Inferior parietal cortex (tissue), 1 donor: ENCODE measurements at regions not wholly inside any gene's neighbourhood (a gene's known extent, or its start where the extent isn't known, plus 50 kb on each side); places are given as distances from the start of the nearest gene placed in this dataset.
"Not testable (repeated sequence)": the region's sequence is repeated elsewhere in the genome, so short reads cannot be mapped to it uniquely, and the experiment has no call there.

ENCODE experiments used
- DNase-seq: peaks from one replicate; pipeline ENCODE4 v3.0.0-alpha.2; 2016; ENCODE audit errors: extremely low spot score

DNA sequence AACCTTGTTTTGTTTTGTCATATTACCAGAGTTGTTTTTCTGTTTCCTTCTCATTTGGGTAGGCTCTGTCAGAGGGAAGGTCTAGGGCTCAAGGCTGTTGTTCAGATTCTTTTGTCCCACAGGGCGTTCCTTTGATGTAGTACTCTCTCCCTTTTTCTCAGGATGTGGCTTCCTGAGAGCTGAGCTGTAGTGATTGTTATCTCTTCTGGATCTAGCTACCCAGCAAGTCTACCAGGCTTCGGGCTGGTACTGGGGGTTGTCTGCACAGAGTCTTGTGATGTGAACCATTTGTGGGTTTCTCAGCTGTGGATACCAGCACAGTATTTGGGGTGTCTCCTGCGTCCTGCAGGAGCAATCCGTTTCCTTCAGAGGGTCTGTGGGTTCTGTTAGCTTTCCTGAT, 74.2 kb upstream of the GNG12 start:
- not testable (repeated sequence) for DNase-seq

DNA sequence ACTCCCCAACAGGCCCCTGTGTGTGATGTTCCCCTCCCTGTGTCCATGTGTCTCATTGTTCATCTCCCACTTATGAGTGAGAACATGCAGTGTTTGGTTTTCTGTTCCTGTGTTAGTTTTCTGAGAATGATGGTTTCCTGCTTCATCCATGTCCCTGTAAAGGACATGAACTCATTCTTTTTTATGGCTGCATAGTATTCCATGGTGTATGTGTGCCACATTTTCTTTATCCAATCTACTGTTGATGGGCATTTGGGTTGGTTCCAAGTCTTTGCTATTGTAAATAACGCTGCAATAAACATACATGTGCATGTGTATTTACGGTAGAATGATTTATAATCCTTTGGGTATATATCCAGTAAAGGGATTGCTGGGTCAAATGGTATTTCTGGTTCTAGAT, 72.7 kb upstream of the GNG12 start:
- DNase-seq: not testable (repeated sequence)

DNA sequence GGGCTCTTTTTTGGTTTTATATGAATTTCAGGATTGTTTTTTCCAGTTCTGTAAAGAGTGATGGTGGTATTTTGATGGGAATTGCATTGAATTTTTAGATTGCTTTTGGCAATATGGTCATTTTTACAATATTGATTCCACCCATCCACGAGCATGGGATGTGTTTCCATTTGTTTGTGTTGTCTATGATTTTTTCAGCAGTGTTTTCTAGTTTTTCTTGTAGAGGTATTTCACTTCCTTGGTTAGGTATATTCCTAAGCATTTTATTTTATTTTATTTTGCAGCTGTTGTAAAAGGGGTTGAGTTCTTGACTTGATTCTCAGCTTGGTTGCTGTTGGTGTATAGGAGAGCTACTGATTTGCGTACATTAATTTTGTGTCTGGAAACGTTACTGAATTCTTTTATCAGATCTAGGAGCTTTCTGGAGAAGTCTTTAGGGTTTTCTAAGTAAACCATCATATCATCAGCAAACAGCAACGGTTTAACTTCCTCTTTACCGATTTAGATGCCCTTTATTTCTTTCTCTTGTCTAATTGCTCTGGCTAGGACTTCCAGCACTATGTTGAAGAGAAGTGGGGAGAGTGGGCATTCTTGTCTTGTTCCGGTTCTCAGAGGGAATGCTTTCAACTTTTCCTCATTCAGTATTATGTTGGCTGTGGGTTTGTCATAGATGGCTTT, 69.4 kb upstream of the GNG12 start:
- not testable (repeated sequence) for DNase-seq

DNA sequence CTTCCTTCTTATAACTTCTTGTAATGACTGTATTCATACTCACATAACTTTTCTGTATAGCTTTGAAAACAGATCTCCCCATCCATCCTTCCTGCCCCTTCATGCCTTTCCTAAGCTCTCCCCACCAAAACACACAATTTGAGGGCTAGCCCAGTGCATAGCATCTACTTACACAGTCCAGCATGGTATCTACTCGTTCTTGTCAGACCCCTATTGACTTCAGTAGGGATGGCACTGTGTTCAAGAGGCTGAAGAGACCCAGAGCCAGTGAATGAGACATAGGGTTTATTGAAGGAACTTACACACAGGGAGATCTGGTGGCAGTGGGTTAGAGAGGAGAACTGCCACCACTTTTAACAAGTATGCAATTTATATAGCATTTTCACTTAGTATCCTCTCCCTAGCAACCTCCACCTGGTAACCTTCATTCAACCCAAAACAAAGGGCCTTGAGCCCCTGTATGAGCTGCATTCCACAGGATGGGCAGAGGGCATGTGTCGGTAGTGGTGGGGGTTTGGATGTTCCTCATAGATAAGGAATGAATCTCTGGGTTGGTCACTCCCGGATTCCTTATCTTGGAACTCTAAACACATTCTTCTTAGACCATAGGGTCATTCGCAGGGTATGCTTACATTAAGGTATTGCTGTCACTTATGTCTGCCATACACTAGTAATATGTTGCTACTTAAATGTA, 64.9 kb upstream of the GNG12 start:
- DNase-seq: no peak

DNA sequence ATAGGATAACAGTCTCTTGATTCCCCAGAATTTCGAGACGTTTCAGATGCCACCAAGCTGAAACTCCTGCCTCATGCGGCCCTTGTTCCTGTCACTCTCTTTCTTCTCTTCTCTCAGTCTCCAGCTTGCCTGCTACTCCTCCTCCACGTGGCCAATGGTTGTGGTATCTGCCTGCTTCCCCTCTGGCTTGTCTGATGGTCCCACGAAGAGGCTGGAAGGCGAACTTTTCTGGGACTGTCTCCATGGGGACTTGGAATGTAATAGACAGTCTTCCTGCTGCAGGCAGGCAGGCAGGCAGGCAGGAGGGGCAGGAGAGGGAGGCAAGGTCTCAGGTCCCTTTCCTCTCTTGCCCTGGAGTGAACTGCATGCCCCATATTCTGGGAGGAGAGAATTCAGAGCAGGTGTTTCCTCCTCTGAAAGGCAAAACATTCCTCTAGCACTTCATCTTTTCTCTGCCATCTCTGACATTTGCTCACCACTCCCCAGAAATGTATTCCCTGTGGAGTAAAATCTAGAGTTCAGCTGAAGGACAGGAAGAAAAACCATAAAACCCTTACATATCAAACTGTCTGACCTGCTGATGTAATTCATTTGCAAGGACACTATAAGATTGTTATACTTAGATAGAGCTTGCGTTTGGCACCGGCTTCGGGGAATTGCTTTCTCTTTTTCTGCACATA, 64.1 kb upstream of the GNG12 start:
- DNase-seq: no peak

DNA sequence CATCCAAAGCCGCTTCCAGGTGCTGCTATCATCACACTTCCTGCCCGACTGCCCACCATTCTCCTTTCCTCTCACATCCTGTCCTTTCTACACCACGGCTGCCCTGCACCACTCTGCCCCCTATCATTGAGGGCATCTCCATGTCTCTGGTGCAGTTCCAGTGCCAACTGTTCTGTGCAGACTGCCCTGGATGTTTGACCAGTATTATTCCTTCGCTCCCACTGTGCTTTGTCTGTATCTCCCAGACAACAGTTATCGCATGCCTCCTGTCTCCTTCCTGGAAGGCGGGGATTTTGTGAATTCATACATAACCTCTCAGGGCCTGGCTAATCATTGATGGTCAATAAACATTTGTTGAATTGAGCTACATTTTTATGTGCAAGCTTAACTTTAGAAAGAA, 63.6 kb upstream of the GNG12 start:
- no peak for DNase-seq

DNA sequence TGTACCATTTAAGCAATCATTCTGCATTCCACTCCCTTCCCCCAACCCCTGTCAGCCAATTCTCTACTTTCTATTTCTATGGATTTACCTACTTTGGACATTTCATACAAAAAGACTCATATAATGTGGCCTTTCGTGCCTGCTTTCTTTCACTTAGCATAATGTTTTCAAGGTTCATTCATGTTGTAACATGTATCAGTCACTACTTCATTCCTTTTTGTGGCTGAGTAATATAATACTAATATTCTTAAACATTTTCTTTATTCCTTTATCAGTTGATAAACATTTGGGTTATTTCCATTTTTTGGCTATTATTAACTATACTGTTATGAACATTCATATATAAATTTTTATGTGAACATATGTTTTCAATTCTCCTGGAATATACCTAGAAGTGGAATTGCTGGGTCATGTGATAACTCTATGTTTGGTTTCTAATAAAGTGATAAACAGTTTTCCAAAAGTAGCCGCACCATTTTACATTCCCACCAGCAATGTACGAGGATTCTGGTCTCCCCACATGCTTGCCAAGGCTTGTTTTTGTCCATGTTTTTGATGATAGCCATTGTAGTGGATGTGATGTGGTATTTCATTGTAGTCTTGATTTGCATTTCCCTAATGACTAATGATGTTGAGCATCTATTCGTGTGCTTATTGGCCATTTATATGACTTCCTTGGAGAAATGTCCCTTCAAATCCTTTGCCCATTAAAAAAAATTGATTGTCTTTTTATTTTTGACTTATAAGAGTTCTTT, 61.9 kb upstream of the GNG12 start:
- no peak for DNase-seq

DNA sequence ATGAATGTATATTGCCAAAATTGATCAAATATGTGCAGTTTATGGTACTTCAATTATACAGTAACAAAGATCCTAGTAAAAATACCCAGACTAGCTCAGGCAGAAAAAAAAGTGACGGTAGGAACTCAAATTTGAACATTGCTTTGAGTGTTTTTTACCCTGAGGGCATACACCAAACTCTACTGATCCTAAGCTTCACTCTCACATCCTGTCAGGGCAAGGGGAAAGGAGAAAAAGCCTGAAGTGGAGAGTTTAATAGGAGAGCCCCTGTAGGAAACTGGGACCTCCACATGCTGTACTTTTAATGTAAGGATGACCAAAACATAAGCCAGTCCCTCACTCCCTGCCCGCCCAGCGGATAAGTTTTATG, 59.8 kb upstream of the GNG12 start:
- no peak for DNase-seq

DNA sequence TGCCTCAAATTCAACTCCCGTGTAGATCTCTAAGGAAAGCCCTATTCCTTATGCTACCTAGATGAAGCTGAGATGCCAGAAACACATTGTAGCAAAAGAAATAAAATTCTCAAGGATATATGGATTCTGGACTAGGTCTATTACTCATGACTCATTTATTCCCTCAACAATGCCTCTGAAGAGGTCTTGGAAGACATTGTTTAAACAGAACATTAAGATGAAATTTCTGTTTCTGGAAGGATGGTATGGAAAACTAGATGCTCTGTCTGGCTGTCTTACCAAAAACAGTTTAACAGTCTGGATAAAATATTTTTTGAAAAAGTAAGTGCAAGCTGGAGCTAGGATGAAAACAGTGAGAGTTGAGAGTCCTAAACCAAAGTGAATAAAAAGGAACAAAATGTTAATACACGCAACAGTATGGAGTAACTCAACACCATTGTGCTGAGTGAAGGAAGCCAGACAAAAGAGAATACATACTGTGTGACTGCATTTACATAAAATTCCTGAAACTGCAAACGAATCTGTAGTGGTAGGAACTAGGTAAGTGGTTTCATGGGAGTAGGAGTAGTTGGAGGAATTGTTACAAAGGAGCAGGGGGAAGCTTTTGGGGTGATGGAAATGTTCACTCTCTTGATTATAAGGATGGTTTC, 59.3 kb upstream of the GNG12 start:
- DNase-seq: no peak

DNA sequence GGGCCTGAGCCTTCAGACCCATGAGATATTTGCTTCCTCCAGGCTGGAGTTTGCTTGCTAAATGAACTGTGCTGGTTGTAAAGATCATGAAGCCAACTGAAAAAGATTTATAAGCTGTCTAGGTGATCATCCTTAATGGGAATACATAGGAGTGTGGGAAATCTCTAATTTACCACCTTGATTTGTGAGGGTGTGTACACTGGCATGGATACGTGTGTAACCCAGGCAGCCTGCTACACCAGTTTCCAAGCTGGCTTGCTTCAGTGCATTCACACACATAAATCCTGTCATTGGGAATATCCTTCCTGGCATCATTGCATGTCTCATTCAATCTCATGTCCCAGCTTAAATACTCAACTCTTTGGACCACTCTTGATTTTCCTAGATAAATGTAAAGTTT, 57.6 kb upstream of the GNG12 start:
- DNase-seq: no peak

DNA sequence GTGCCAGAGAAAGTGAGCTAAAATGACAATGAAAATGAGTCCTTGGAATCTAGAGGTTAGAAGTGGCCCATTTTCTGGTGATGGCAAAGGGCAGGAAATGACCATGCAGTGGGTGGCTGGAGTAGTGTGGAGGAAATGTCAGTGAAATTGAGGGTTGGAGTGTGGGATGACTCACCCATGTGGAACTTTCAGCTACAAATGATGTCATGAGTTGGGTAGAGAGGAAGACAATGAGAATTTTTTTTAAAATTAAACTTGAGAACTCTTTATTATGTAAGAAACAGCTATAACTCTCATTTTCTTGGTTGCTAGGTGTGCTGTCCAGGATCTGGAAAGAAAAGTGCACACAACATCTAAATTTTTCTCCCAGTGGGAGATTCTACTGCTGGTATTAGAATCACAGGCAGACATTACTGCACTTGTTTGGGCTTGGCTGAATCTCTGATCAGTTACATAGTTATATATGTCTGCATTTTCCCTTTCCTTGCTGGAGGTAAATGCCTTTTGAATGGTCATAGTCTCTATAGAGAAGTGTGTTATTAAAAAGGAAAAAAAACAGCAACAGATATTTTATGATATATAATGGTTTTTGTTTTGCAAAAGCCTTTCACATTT, 56.8 kb upstream of the GNG12 start:
- no peak for DNase-seq

DNA sequence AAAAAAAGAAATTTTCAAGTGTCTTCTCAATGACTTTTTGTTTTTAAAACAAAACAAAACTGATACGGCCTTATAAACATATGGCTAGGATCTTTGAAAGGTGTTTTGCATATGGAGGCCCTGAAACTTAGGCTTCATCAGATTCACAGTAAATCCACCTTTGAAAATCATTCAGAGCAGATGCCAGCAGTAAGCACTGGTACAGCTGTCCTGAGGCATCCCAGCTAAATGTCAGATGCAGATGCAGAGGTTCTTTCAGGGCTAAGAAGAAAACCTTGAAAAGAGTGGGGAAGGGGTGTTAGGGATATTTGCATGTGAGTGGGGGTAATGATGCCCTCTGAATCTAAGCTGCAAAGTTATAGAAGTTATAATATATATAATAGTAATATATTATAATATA, 56.2 kb upstream of the GNG12 start:
- no peak for DNase-seq

DNA sequence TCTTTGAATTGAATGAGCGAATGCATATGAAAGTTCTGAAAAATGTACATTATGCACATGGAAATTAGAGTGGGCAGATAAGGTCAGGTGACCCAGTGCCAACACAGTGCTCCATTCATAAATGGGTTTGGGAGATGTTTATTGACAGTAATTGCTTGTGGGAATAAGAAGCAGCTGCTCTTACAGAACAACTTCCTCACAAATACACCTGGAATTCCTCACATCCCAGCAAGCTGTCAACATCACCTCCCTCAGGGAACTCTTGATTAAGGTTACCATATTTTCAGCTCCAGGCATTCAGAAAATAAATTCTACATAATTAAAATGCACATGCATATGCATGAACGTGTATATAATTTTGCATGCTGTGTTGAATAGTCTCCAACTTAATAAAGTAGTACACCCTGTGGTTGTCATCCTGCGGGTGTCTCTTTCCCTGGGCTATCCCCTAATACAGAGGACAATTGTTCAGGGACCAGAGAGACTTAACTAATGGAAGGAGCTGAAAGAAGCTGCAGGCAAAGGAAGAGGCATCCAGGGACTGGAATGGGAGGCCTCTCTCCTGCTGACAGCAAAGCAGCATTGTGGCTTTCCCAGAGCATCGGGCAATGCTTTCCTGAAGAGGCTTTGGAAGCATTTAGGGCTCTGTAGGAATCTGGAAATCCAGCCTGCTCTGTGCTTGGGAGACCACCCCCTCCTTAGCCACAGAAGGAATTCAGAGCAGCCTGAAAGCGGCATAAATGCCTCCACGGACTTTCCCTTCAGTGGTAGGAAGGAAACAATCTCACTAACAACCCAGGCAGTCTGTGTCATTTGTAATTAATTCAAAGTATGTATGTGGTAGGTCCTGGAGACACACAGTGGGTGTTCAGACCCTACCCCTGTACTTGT, 55.2 kb upstream of the GNG12 start:
- no peak for DNase-seq

DNA sequence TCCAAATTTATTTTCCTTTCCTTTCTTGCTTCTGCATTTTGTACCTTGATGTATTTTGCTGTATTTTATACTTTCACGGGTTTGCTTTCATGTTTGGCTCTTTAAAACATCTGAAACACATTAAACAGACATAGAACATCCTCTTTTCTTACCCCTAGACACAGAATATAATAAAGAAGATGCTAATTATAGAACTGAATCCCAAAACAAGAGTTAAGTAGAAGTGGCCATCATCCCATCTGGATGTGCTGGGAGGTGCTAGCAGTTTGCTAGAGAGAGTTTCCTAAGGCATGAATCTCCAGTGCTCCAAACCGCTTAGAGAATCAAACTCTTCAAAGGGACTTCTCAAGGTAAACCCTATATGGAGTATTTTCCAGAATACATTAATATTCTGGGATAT, 53.9 kb upstream of the GNG12 start:
- DNase-seq: no peak

DNA sequence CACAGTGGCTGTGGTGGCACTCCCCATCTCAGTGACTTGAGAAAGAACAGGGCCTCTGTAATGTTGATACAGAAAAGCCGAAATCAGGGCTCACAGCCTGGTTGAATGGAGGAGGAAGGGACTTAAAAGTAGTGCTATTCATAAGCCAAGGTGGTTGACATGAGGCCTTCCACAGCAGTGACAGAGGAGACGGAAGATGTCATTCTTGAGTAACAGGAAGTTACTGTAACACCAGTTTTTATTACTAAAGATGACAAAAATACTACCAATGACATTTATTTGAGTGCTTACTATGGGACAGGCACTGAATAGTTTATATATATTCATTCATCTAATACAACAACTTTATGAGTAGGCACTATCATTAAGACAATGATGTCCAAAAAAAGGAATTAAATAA, 52.8 kb upstream of the GNG12 start:
- DNase-seq: no peak

DNA sequence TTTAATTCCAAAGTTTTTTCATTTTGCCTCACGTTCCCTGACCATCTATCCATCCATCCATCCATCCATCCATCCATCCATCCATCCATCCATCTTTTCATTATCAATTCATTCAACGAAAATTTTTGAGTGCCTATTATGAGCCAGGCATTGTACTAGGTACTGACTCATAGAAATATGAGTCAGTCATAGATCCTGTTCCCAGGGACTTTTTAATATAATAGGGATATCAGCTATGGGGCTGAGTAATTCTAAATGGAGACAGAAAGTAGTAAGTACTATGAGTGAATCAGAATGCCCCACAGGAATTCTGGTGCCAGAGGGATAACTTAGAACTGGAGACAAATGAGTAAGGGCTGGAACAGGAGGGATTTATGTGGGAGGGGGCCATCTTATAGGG, 49.8 kb upstream of the GNG12 start:
- DNase-seq: no peak
